DLD1 (cell line): ENCODE measurements at regions not wholly inside any gene's neighbourhood (a gene's known extent, or its start where the extent isn't known, plus 50 kb on each side); places are given as distances from the start of the nearest gene placed in this dataset.
"Not testable (repeated sequence)": the region's sequence is repeated elsewhere in the genome, so short reads cannot be mapped to it uniquely, and the experiment has no call there.

Experiments
- in situ Hi-C: cut with HindIII; loops from 2 replicates; pipeline ENCODE4 v1.10.0; 2017; ENCODE audit warnings: low sequenced_read_pairs

- in situ Hi-C loops = loop anchor here (25.0 kb wide), 1 partner anchor 172 kb away; no protein-coding TSS in a partner anchor
These were observed 724.6 kb upstream of the NRP1 start for GRCh38 chr10:34058845-34059614.

- in situ Hi-C loops = loop anchor here (25.0 kb wide), 1 partner anchor 168 kb away; no protein-coding TSS in a partner anchor
These were observed 721.0 kb upstream of the NRP1 start for GRCh38 chr10:34055410-34055985.

- in situ Hi-C loops = loop anchor here (25.0 kb wide), 1 partner anchor 163 kb away; no protein-coding TSS in a partner anchor
These were observed 715.4 kb upstream of the NRP1 start for GRCh38 chr10:34049887-34050286.

DNA sequence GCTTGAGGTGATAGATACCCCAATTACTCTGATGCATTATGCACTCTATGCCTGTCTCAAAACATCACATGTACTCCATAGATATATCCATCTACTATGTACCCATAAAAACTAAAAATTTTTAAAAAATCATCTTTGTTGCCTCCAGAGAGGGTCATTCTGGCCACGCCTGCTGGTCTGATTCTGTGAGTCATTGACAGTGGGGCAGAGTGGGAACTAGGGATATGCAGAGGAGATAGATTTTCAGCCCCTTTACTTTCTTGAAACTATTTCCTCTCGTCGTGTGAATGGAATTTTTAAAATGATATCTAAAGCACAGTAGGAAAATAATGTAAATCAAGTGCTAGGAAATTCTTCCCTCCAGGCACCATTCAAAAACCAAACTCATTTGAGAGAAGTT lies 715.0 kb upstream of the NRP1 start:
- in situ Hi-C loops = no loop called here

DNA sequence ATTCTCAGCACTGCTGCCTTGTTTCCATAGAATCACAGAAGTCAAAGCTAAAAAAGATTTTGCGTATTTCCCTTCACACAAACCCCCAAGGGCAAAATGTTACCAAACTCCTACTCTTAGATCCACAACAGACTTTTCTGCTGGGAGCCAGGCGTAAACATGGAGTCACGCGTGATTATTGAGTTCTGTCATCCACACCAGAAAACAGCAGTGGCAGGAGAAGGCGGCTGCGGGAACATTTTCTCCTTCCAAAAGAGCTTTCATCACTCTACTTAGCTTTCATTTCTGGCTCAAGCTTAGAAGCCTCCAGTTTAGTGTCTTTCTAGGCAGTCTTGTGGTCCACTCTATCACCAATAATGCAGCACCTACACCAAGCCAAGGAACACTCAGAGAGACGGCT lies 712.9 kb upstream of the NRP1 start:
- in situ Hi-C loops = no loop called here

DNA sequence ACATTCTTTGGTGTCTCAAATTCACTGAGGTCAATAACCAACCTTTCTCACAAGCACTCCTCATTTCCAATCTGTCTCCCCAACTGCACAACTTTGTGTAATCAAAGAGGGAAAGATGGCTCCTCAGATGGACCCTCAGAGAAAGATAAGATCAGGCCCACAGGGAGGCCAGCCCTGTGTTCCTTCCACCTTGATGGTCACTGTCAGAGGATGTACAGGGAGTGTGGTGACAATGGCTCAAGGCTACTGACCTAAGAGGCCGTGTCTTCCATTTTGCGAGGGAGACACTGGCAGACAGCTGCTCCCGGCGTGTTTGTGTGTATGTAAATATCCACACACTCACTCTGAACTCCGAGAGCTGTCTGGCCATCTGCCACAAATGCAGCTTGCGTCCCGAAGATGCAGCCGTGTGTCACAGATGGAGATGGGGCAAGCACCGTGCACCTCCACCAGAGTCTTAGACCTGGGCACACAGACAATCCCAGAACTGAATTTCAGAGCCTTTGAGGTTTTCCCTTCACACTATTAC lies 712.1 kb upstream of the NRP1 start:
- in situ Hi-C loops = no loop called here

DNA sequence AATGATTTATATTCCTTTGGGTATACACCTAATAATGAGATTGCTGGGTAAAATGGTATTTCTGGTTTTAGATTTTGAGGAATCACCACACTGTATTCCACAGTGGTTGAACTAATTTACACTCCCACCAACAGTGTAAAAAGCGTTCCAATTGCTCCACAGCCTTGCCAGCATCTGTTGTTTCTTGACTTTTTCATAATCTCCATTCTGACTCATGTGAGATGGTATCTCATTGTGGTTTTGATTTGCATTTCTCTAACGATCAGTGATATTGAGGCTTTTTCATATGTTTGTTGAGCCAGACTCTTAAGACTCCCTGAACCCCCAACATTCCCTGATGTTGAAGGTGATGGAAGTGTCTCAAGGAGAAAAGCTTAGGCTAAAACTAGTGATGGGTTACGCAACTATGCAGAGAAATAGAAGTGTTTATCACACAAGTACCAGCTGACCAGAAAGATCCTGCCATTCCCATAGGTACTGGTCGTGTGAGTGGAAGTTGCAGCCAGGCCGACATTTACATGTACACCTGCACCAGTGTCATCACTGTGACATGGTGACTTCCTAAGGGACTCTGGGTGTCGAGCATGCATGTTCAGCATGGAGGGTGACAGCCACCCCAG lies 711.2 kb upstream of the NRP1 start:
- in situ Hi-C loops = no loop called here

DNA sequence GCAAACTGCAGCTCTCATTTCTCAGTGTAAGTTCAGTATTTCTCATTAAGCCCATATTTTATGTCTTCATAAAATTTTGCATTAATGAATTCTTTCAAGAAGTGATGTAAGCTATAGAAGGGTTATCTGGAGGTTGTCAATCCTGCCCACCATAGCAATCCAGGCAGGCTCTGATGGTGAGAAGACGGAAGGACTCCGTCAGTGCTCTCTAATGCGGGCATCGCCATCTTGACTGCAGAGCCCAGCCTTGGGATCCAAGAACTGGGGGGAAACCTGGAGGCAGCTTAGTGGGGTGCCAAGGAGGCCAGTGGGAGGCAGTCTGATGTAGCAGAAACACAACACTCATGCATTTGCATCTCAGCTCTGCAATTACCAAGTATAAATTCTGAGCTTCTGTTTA lies 707.4 kb upstream of the NRP1 start:
- in situ Hi-C loops = no loop called here

- in situ Hi-C loops = no loop called here
These were observed 703.0 kb upstream of the NRP1 start for GRCh38 chr10:34037499-34037898.

GRCh38 chr10:34035241-34035790 lies 700.8 kb upstream of the NRP1 start:
- in situ Hi-C loops = not testable (repeated sequence)

DNA sequence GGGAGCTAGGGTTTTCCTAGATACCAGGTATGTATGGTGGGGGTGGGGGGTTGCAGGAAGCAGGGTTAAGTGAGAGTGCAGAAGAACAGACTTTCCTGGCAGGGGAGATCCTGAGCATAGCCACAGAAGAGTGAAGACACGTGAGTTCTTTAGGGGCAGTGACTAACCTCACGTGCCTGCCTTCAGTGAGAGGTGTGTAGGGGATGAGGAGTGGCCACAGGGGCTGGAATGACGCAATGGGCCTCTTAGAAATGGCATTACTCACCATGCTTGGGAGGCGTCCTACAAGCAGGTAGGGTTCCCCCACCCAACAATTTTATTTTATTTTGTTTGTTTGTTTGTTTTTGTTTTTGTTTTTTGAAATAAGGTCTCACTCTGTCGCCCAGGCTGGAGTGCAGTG lies 698.6 kb upstream of the NRP1 start:
- in situ Hi-C loops = no loop called here

- in situ Hi-C loops = no loop called here
These were observed 698.1 kb upstream of the NRP1 start for GRCh38 chr10:34032564-34032963.

DNA sequence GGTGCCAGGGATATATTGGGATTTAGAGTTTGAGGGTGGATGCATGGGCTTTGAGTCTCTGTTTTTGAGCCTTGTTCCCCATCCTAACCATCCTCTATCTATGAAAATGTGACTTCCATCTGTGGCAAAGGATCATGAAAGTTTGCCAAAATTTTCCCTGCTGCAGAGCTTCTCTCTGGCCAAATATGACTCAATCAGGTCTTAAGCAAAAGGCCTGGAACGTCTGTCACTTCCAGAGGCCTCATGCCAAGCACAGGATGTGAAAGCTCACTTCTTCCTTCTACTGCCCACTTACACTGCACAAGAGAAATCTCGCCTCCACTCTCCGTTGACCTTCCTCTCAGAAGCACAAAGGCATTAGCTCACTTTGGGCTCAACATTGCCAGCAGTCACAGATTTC lies 696.9 kb upstream of the NRP1 start:
- in situ Hi-C loops = no loop called here

GRCh38 chr10:34029455-34029854 lies 695.0 kb upstream of the NRP1 start:
- in situ Hi-C loops = no loop called here

- in situ Hi-C loops = no loop called here
These were observed 694.5 kb upstream of the NRP1 start for GRCh38 chr10:34028936-34029335.

GRCh38 chr10:34024693-34025425 lies 690.4 kb upstream of the NRP1 start:
- in situ Hi-C loops = no loop called here

DNA sequence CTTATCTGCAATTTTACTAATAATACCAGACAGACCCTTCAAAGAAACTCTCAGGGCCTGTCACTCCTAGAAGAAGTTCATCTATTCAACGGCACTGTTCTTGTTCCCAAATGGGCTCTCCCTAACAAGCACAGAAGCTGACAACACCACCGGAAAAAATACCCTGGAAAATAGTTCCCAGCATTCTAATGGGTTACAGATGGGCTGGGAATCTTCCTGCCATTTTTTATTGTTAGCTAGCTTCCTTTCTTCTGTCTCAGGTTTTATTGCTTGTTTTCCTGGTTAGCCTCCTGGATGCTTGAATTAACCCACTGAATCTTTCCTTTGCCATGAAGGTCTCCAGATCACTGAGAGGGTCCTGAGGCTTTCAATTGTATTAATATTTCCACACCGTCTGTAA lies 689.8 kb upstream of the NRP1 start:
- in situ Hi-C loops = no loop called here

DNA sequence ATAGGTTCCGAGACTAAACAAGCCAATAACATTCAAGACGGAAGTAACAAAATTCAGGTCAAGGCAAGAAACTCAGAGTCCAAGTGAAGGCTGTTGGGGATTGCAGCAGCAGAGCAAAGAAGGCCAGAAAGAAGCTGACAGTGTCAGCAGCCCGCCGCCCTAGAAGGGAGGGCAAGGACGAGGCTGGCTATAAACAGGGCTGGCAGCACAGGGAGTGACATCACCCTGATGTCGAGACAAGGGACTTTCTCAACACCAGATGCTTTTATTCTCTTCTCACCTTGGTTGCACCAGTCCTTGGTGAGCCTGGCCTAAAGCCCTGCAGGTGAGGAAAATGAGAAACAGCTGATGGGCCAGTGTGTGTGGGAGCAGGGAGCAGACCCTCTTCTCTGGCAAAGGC lies 687.7 kb upstream of the NRP1 start:
- in situ Hi-C loops = no loop called here

GRCh38 chr10:34018784-34019183 lies 684.3 kb upstream of the NRP1 start:
- in situ Hi-C loops = no loop called here

DNA sequence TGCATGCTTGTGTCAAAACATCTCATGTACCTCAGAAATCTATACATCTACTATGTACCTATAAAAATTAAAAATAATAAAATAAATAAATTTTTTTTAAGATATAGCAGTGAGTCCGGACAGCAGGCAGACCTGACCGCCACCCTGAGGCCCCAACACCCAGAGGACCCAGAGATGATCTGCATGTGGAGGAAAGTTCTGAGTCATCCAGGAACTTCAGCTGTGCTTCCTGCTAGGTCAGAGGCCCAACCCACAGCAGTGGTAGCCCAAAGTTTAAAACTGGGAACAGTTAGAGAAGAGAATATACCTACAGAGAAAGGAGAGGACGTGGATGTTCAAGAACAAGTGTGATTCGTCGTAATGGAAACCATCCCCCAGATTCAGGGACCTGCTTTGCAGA lies 683.7 kb upstream of the NRP1 start:
- in situ Hi-C loops = no loop called here

- in situ Hi-C loops = no loop called here
These were observed 682.8 kb upstream of the NRP1 start for GRCh38 chr10:34017281-34017680.
